ENCODE measurements at regions not wholly inside any gene's neighbourhood (a gene's known extent, or its start where the extent isn't known, plus 50 kb on each side); places are given as distances from the start of the nearest gene placed in this dataset.
A peak's percentile ranks its signal among the peaks of the same experiment; 100 is the strongest.
"Not testable (repeated sequence)": the region's sequence is repeated elsewhere in the genome, so short reads cannot be mapped to it uniquely, and the experiment has no call there.

DNA sequence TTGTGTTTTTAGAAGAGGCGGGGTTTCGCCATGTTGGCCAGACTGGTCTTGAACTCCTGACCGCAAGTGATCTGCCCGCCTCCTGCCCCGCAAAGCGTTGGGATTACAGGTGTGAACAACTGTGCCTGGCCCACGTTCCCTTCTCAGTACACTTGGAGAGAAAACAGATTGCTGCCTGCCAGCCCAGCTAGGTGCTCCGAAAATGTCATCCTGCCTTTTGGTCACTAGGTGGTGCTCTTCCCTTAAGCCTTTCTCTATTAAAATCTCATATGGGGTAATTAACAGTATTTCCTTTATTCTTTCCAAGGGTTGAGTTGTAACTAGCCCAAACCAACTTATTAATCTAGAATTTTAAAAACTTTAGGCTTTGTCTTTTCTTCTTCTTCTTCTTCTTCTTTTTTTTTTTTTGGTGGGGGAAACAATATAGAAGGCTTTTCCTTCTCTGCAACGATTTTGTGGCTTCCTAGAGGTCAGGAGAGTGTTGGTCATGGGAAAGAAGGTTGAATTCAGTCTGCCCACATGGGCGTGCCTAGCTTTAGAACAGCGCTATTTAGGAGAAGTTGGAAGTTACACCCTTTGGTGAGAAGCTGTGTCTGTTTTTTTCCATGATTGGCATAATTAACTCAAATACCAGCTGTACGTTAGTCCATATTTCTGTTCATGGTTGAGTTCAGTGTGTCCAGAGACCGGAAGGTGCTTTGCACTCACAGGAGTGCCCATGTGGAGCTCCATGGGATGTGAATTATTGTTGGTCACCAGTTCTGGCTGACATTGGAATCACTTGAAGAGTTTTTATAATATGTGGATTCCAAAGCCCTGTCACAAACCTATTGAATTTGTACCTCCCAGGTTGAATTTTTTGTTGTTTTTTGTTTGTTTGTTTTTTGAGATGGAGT is 110.1 kb downstream of the LAT start:
- TF ChIP-seq, protein P1, sequence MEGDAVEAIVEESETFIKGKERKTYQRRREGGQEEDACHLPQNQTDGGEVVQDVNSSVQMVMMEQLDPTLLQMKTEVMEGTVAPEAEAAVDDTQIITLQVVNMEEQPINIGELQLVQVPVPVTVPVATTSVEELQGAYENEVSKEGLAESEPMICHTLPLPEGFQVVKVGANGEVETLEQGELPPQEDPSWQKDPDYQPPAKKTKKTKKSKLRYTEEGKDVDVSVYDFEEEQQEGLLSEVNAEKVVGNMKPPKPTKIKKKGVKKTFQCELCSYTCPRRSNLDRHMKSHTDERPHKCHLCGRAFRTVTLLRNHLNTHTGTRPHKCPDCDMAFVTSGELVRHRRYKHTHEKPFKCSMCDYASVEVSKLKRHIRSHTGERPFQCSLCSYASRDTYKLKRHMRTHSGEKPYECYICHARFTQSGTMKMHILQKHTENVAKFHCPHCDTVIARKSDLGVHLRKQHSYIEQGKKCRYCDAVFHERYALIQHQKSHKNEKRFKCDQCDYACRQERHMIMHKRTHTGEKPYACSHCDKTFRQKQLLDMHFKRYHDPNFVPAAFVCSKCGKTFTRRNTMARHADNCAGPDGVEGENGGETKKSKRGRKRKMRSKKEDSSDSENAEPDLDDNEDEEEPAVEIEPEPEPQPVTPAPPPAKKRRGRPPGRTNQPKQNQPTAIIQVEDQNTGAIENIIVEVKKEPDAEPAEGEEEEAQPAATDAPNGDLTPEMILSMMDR (IDR thresholded peaks at IDR 0.05), result peak in 3 of 6 experiments; percentile 18 to 31 (median 30)
- not testable (repeated sequence) for TF ChIP-seq POLR2A (IDR thresholded peaks at IDR 0.05)

All from thyroid gland (tissue), 4 donors.